ENCODE measurements at regions not wholly inside any gene's neighbourhood (a gene's known extent, or its start where the extent isn't known, plus 50 kb on each side); places are given as distances from the start of the nearest gene placed in this dataset.
"Not testable (repeated sequence)": the region's sequence is repeated elsewhere in the genome, so short reads cannot be mapped to it uniquely, and the experiment has no call there.

DNA sequence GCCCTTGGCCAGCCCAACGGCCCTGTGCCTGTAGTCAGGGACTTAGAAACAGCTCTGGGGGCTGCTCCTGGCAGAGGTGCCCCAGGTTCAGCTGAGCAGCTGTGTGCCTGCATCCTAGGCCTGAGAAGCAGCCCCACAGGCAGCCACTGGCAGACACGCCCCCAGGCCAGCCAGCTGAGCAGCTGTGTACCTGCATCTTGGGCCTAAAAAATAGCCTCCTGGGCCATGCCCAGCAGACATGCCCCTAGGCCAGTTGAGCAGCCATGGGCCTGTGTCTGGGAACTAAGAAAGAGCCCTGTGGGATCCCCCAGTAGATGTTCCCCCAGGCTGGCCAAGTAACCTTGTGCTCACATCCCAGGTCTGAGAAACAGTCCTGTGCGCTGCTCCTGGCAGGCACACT lies 64.0 kb downstream of the TBR1 start:
- DNase-seq (ENCODE audit: low read depth): no peak
- TF ChIP-seq, protein P1, sequence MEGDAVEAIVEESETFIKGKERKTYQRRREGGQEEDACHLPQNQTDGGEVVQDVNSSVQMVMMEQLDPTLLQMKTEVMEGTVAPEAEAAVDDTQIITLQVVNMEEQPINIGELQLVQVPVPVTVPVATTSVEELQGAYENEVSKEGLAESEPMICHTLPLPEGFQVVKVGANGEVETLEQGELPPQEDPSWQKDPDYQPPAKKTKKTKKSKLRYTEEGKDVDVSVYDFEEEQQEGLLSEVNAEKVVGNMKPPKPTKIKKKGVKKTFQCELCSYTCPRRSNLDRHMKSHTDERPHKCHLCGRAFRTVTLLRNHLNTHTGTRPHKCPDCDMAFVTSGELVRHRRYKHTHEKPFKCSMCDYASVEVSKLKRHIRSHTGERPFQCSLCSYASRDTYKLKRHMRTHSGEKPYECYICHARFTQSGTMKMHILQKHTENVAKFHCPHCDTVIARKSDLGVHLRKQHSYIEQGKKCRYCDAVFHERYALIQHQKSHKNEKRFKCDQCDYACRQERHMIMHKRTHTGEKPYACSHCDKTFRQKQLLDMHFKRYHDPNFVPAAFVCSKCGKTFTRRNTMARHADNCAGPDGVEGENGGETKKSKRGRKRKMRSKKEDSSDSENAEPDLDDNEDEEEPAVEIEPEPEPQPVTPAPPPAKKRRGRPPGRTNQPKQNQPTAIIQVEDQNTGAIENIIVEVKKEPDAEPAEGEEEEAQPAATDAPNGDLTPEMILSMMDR (conservative IDR thresholded peaks at IDR 0.05; ENCODE audit: low read length): no peak
- H3K4me3 ChIP-seq (ENCODE audit: low read length): no peak overlapping the region

DNA sequence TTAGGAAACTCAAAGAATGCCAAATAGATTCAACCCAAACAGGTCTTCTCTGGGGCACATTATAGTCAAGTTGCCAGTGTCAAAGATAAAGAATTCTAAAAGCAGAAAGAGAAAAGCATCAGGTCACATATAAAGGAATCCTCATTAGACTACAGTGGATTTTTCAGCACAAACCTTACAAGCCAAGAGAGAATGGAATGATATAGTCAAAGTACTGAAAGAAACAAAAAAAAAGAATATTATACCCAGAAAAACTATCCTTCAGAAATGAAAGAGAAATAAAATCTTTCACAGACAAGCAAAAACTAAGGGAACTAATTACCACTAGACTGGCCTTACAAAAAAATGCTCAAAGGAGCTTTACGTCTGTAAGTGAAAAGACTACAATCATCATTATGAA lies 65.5 kb downstream of the TBR1 start:
- no peak for DNase-seq (ENCODE audit: low read depth)
- no peak overlapping the region for H3K4me3 ChIP-seq (ENCODE audit: low read length)
- TF ChIP-seq, protein P1 (conservative IDR thresholded peaks at IDR 0.05; ENCODE audit: low read length): no peak

DNA sequence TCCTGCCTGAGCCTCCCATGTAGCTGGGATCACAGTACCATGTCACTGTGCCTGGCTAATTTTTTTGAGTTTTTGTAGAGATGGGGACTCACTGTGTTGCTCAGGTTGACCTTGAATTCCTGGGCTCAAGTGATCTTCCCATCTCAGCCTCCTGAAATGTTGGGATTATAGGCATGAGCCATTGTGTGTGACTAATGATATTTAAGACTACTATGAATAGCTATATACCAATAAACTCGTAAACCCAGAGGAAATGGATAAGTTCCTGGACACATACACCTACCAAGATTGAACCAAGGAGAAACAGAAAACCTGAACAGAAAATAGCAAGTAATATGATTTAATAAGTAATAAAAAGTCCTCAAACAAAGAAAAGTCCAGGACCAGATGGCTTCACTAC lies 68.0 kb downstream of the TBR1 start:
- no peak for DNase-seq (ENCODE audit: low read depth)
- no peak overlapping the region for H3K4me3 ChIP-seq (ENCODE audit: low read length)
- TF ChIP-seq, protein P1 (conservative IDR thresholded peaks at IDR 0.05; ENCODE audit: low read length): no peak

DNA sequence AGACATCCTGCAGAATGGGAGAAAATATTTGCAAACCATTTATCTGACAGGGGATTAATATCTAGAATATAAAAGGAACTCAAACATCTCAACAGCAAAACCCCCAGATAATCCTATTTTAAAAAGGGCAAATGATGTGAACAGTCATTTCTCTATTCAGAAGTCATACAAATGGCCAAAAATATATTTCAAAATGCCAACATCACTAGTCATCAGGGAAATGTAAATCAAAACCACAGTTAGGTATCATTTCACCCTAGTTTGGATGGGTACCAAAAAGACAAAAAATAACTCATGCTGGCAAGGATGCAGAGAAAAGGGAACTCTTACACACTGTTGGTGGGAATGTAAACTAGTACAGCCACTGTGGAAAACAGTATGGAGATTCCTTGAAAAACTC lies 70.0 kb downstream of the TBR1 start:
- no peak for DNase-seq (ENCODE audit: low read depth)

DNA sequence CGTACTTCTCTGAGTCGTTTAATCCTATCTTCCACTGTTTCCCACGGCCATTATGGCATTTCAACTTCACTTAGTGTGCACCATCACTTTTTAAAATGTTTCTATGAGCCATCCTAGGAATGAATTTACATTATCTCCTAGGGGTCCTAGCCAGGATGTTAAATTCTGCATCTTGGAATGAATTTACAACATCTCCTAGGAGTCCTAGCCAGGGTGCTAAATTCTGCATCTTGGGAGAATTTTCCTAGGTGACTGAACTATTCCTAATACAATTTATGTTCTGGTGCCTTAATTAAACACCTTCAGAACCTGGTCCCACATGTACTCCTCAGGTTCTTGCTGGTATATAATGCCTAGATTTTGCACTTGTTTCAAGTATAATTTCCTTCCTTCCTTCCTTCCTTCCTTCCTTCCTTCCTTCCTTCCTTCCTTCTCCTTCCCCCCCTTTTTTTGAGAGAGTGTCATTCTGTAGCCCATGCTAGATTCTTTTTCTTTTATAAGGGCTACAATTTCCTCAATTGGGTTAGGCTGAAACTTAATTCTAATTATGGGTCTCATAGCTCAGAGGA lies 72.1 kb downstream of the TBR1 start:
- no peak overlapping the region for H3K4me3 ChIP-seq (ENCODE audit: low read length)
- DNase-seq (ENCODE audit: low read depth): no peak
- TF ChIP-seq, protein P1 (conservative IDR thresholded peaks at IDR 0.05; ENCODE audit: low read length): no peak

More for the DNA sequence above, 70.0 kb downstream of the TBR1 start:
- H3K4me3 ChIP-seq (ENCODE audit: low read length): no peak overlapping the region
- TF ChIP-seq, protein P1 (conservative IDR thresholded peaks at IDR 0.05; ENCODE audit: low read length): no peak

DNA sequence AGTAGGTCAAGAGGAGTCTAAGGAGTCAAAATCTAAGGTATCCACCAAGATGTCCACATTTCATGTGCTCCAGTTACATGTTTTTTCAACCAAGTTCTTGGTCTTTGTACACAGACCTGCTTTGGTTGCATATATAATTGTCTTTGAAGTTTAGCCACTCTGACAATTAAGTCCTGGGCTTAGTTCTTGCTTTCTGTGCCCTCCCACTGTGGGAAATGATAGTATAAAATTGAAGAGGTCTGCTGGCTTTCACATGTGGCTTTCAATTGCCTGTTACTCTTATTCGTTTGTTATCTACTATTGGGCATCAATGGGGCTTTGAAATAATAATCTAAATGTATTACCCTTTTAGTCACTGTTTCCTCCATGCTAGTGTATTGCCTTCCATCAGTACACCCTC lies 72.8 kb downstream of the TBR1 start:
- H3K4me3 ChIP-seq (ENCODE audit: low read length): no peak overlapping the region
- TF ChIP-seq, protein P1 (conservative IDR thresholded peaks at IDR 0.05; ENCODE audit: low read length): no peak

DNA sequence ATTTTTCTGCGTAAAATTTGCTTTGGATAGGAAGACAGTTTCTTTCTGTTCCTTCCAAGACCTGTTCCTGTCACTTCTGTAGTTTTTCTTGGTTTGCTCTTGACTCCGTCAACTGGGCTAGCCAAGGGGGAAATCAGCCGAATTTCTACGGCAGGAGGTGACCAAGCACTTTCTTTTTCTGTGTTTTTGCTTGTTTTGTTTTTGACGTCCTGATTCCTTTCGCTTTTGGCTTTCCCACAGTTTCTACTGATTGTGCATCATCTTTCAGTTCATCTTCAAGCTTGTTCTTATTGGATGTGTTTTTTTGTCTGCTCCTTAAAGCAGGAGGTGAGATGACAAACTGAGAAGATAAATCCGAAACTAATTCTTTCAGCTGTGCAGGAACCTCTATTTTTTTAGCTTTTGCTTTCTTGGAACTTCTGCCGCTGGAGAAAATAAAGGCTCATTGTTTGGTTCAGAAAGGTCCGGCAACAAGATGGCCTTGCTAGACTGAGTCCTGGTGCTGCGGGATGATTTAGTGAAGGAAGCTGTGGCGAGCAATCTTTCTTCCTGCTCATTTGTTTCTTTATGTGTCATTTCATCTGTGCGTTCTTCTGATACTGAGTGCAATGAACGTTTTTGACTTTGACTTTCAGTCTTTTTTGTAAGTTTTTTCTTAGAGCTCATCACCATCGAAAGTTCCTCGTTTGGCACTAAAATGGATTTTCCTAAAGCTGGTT lies 85.0 kb downstream of the TBR1 start:
- DNase-seq (ENCODE audit: low read depth); H3K4me3 ChIP-seq (ENCODE audit: low read length): not testable (repeated sequence)

More for the DNA sequence above, 72.8 kb downstream of the TBR1 start:
- DNase-seq (ENCODE audit: low read depth): no peak

DNA sequence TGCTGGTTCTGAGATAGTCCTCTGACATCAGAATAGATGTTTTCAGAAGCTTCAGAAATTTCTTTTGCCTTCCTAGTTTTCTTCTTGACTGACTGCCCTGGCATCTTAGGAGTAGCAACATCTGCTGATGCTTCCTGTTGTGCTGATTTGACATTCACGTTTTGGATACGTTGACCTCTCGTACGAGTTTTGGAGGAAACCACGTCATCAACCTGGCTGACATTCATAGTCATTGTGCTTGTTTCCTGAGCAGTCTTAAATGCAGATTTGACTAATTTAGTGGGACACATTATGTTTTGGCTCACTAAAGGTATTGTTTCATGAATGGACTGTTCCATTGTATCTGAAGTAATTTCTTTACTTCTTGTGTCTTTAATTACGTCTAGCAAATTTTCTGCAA lies 86.2 kb downstream of the TBR1 start:
- H3K4me3 ChIP-seq (ENCODE audit: low read length); DNase-seq (ENCODE audit: low read depth): not testable (repeated sequence)

DNA sequence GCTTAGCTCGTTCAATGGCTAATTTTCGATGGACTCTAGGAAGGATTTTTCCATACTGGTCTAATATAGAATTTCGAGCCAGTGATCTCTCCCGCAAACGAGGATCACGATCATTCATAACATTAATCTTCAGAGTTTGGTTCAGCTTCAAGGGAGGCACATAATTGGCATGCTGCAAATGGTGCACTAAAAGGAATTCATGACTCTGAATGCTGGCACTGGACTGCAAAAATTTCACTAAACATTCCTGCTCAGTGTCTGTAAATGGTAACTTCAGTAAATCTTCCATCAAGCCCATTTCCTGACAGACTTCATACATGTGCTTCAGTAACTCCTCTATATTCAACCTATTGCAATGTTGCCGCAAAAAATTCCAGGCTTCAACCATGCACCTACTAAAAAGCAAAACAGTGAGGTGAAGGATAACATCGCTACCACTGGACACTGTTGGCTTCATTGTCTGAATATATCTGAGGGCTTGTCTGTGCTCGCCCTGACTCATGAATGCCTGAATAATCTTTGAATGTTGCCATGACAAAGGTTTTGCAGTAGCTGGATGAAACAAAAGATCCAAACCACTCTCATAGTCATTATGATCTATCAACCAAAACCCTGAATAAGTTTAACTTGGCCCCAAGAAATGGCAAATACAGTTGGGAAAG lies 88.7 kb downstream of the TBR1 start:
- DNase-seq (ENCODE audit: low read depth); H3K4me3 ChIP-seq (ENCODE audit: low read length): not testable (repeated sequence)

DNA sequence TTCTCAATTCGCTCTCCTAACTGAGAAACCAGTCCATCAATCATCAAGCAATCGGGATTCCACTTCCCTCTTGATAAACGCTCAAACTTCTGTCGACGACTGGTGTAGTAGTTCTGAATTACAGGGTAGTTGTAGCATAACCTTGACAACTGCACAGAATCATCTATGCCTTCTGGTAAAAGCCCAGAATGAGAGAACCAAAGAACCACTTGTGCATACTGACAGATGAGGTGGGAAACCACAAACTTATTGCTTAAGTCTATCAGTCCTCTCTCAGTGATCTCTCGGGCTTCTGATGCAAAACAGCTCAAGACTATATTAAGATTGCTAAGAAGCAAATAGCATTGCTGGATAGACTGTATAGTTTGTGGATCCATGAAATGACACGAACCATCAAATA lies 89.4 kb downstream of the TBR1 start:
- not testable (repeated sequence) for H3K4me3 ChIP-seq (ENCODE audit: low read length); DNase-seq (ENCODE audit: low read depth)

DNA sequence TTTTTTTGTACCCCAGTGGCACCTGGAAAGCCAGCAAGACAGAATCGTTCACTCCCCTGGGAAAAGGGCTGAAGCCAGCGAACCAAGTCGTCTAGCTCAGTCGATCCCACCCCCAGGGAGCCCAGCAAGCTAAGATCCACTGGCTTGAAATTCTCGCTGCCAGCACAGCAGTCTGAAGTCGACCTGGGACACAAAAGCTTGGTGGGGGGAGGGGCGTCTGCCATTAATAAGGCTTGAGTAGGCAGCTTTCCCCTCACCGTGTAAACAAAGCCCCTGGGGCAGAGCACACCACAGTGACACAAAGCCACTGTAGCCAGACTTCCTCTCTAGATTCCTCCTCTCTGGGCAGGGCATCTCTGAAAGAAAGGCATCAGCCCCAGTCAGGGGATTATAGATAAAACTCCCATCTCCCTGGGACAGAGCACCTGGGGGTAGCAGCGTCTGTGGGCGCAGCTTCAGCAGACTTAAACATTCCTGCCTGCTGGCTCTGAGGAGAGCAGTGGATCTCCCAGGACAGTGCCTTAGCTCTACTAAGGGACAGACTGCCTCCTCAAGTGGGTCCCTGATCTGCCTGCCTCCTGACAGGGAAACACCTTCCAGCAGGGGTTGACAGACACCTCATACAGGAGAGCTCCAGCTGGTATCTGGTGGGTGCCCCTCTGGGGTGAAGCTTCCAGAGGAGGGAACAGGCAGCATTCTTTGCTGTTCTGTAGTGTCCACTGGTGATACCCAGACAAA lies 97.4 kb downstream of the TBR1 start:
- H3K4me3 ChIP-seq (ENCODE audit: low read length); DNase-seq (ENCODE audit: low read depth): not testable (repeated sequence)
